Astrocyte of the cerebellum (primary cell): ENCODE measurements at regions not wholly inside any gene's neighbourhood (a gene's known extent, or its start where the extent isn't known, plus 50 kb on each side); places are given as distances from the start of the nearest gene placed in this dataset.
A peak's percentile ranks its signal among the peaks of the same experiment; 100 is the strongest.

Source experiments
- DNase-seq: peaks from one replicate; pipeline ENCODE4 v3.0.0-alpha.2; 2011; ENCODE audit warnings: low read depth
- H3K4me3 ChIP-seq: 2 replicates; pipeline ENCODE4 v1.5.1; 2011; ENCODE audit warnings: mild to moderate bottlenecking, low read depth, low read length, moderate library complexity
- in situ Hi-C: cut with HindIII; loops from 2 replicates; pipeline ENCODE4 v1.10.0; 2017; ENCODE audit warnings: low sequenced_read_pairs
- TF ChIP-seq, protein P1 (sequence below): IDR thresholded peaks from 2 replicates; pipeline ENCODE4 v1.5.1; 2012; ENCODE audit warnings: low read length, low read depth, moderate library complexity, mild to moderate bottlenecking; ENCODE audit errors: missing control alignments

DNA sequence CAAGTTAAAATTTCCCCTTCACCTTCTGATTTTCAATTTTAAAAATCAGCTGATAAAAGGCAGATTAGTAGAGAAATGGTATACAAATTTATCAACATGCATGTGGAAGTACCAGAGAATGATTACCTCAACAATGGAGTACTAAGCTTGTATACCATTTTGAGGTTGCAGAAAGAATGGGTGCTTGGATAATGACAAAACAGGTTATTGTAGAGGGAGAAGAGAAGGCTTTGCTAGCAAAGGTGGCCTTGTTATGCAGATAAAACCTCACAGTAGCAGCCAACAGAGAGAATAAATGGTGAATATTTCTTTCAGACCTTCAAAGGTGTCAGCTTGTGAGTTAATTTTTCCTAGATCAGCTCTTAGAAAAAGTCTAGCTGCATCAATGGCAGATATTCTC lies 1174.9 kb upstream of the ADGRL4 start:
- no peak for DNase-seq
- in situ Hi-C loops = no loop called here
- no peak overlapping the region for H3K4me3 ChIP-seq
- TF ChIP-seq, protein P1, sequence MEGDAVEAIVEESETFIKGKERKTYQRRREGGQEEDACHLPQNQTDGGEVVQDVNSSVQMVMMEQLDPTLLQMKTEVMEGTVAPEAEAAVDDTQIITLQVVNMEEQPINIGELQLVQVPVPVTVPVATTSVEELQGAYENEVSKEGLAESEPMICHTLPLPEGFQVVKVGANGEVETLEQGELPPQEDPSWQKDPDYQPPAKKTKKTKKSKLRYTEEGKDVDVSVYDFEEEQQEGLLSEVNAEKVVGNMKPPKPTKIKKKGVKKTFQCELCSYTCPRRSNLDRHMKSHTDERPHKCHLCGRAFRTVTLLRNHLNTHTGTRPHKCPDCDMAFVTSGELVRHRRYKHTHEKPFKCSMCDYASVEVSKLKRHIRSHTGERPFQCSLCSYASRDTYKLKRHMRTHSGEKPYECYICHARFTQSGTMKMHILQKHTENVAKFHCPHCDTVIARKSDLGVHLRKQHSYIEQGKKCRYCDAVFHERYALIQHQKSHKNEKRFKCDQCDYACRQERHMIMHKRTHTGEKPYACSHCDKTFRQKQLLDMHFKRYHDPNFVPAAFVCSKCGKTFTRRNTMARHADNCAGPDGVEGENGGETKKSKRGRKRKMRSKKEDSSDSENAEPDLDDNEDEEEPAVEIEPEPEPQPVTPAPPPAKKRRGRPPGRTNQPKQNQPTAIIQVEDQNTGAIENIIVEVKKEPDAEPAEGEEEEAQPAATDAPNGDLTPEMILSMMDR = no peak

DNA sequence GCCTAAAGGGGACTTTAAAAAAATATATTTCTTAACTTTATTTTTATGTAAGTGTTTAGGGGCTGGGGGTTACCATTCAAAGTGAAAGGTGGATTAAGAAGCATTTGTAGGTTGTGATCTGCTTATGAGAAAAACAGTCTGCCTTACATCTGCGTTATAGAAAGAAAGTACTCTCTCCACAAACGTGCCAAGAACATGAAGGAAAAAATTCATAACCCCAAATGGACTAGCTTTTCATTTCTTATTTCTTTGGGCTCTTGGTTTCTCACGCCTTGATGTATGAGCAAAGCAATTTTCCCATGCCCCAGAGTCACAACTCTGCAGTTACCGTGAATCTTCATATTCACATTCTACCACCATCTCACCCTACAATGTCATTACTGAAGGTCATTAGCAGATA lies 1165.1 kb upstream of the ADGRL4 start:
- TF ChIP-seq, protein P1 = no peak
- in situ Hi-C loops = no loop called here
- DNase-seq = no peak
- H3K4me3 ChIP-seq = no peak overlapping the region

DNA sequence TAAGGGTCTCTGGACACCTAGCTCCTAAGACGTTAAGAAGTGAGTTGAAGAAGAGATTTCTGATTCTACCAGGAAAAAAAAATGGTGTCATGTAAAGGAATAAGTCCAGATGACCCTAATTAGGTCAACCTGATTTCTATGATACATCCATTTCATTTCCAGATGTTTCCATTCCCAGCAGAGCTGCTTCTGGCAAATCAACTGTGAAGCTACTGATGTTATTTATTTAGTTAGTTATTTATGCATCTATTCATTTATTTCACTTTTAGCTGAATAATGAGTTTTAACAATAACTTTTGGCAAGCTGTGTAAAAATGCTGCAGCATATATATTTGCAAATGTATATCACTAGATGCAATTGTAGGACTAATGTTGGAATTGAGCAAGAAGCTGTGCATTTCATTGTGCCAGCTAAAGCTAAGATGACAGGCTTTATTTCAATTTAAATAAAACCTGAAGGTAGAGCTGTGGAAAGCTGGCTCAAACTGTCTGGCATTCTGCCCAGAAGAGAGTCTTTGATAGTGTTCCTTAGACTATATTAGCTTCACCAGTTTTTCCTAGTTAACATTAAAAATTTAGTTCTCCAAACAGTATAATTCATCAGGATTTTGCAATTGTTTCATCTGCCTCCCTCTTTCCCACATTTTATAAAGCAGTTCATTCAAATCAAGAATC lies 1164.4 kb upstream of the ADGRL4 start:
- TF ChIP-seq, protein P1 = no peak
- in situ Hi-C loops = no loop called here
- DNase-seq = peak; percentile 16
- no peak overlapping the region for H3K4me3 ChIP-seq

DNA sequence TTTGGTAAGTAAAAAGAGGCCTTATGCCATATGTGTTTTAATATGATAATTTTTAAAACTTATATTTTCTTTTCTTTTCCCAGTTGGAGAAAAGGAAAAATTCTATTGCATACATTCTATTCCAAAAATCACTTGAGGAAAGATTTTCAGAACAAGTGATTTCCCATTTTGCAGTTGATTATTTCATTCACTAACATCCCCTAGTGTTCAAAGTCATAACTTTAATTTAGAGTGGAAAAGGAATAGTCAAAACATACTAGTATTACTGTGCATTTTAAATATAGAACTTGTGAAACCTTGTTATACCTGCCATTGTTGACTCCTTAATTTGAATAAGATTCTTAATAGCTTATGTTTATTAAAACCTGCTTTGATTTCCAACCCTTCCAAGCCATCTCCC lies 1157.6 kb upstream of the ADGRL4 start:
- H3K4me3 ChIP-seq = no peak overlapping the region
- TF ChIP-seq, protein P1 = no peak
- DNase-seq = no peak
- in situ Hi-C loops = no loop called here

DNA sequence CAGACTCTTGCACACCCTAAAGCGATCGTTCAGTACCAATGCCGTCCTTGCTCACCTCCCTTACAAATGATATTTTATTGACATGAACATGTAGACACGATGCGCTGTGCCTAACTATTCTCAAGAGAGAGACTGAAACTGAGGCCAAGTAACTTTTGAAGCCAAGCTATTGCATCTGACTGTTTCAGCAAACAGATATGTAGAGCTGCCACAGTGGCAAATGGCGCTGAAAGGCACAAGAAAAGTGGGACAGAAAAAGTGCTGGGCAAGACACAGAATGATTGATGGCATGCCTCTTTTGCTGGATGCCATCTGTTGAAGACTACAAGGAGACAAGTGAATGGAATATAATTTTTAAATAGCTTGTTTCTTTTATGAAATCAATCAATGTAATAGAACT lies 1157.2 kb upstream of the ADGRL4 start:
- TF ChIP-seq, protein P1 = no peak
- no peak for DNase-seq
- in situ Hi-C loops = no loop called here
- no peak overlapping the region for H3K4me3 ChIP-seq

DNA sequence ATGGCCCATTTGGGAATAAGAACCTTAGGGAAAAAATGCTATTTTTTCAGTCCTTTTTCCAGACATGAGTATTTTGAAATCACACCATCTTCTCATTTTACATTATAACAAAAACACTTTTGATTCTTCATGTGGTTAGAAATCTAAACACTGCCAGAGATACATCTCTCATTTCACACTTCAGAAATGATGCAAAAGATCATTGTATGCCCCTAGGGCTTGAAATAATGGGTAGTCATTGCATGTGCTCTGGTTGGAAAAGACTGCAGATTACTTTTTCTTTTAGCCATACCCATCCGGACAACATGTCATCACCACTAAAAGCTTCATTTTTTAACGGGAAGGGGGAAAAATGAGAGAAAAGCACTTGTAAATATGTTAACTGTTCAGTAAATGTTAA lies 1152.2 kb upstream of the ADGRL4 start:
- no peak overlapping the region for H3K4me3 ChIP-seq
- in situ Hi-C loops = no loop called here
- DNase-seq = no peak
- TF ChIP-seq, protein P1 = no peak

DNA sequence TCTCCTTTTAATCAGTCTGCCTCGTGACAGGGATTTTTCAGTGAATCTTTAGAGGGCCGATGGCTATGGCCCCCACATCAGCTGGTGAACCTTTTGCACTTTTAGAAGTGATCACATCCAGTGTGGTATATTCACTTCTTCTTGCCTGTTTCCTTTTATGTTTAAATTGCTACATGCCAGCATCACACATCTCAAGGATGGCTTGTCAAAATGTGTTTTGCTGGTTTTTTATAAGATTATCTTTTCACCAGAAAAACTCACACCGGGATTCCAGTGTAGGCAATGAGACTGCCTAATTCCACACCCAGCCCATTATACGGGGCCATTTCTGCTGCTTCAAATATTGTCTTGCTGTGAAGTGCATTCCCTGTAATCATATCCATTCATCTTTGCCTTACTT lies 1151.7 kb upstream of the ADGRL4 start:
- H3K4me3 ChIP-seq = no peak overlapping the region
- in situ Hi-C loops = no loop called here
- TF ChIP-seq, protein P1 = no peak
- DNase-seq = no peak
